ENCODE measurements at regions not wholly inside any gene's neighbourhood (a gene's known extent, or its start where the extent isn't known, plus 50 kb on each side); places are given as distances from the start of the nearest gene placed in this dataset.
A peak's percentile ranks its signal among the peaks of the same experiment; 100 is the strongest.
"Not testable (repeated sequence)": the region's sequence is repeated elsewhere in the genome, so short reads cannot be mapped to it uniquely, and the experiment has no call there.

- H3K27me3 ChIP-seq; H3K36me3 ChIP-seq; H3K4me3 ChIP-seq (ENCODE audit: low read depth, low read length); H3K9me3 ChIP-seq; H3K4me1 ChIP-seq; DNase-seq: not testable (repeated sequence)
These were observed 139.8 kb upstream of the ERV3-1 start for GRCh38 chr7:65146118-65146914.

GRCh38 chr7:65145710-65146109, 139.2 kb upstream of the ERV3-1 start:
- H3K9me3 ChIP-seq; DNase-seq; H3K4me3 ChIP-seq (ENCODE audit: low read depth, low read length); H3K27me3 ChIP-seq; H3K36me3 ChIP-seq; H3K4me1 ChIP-seq: not testable (repeated sequence)

DNA sequence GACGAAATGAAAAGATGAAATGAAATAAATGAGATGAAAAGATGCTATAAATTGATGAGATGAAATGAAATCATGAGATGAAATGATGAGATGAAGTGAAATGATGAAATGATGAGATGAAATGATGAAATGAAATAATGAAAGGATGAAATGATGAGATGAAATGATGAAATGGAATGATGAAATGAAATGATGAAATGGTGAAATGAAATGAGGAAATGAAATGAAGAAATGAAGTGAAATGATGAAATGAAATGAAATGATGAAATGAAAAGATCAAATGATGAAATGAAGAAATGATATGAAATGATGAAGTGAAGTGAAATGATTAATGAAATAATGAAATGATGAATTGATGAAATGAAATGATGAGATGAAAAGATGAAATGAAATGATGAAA, 138.5 kb upstream of the ERV3-1 start:
- not testable (repeated sequence) for DNase-seq; H3K27me3 ChIP-seq; H3K4me1 ChIP-seq; H3K9me3 ChIP-seq; H3K36me3 ChIP-seq; H3K4me3 ChIP-seq (ENCODE audit: low read depth, low read length)

DNA sequence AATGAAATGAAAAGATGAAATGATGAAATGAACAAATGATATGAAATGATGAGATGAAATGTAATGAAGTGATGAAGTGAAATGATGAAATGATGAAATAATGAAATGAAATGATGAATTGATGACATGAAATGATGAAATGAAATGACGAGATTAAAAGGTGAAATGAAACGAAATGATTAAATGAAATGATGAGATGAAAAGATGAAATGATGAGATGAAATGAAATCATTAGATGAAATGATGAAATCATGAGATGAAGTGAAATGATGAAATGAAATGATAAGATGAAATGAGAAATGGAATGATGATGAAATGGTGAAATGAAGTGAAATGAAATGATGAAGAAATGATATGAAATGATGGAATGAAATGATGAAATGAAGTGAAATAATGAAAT, 138.1 kb upstream of the ERV3-1 start:
- not testable (repeated sequence) for DNase-seq; H3K4me3 ChIP-seq (ENCODE audit: low read depth, low read length); H3K36me3 ChIP-seq; H3K4me1 ChIP-seq; H3K27me3 ChIP-seq; H3K9me3 ChIP-seq

DNA sequence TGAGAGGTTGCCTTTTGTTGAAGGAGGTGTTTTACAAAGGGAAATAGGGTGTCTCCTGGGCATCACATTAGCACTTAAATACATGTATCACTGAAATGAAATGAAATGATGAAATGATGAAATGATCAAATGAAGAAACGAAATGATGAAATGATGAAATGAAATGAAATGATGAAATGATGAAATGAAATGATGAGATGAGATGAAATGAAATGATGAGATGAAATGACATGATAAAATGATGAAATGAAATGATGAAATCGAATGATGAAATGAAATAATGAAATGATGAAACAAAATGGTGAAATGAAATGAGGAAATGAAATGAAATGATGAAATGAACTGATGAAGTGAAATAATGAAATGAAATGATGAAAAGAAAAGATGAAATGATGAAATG, 137.6 kb upstream of the ERV3-1 start:
- H3K4me1 ChIP-seq; H3K4me3 ChIP-seq (ENCODE audit: low read depth, low read length); DNase-seq; H3K36me3 ChIP-seq; H3K9me3 ChIP-seq; H3K27me3 ChIP-seq: not testable (repeated sequence)

GRCh38 chr7:65141894-65142293, 135.4 kb upstream of the ERV3-1 start:
- H3K4me1 ChIP-seq; DNase-seq; H3K36me3 ChIP-seq; H3K4me3 ChIP-seq (ENCODE audit: low read depth, low read length); H3K9me3 ChIP-seq; H3K27me3 ChIP-seq: not testable (repeated sequence)

- not testable (repeated sequence) for H3K4me3 ChIP-seq (ENCODE audit: low read depth, low read length); H3K4me1 ChIP-seq; H3K36me3 ChIP-seq; H3K9me3 ChIP-seq; DNase-seq; H3K27me3 ChIP-seq
These were observed 134.9 kb upstream of the ERV3-1 start for GRCh38 chr7:65141405-65141778.

- DNase-seq: peak; percentile 10
- H3K36me3 ChIP-seq, H3K27me3 ChIP-seq, H3K4me1 ChIP-seq, H3K9me3 ChIP-seq: not testable (repeated sequence)
- H3K4me3 ChIP-seq (ENCODE audit: low read depth, low read length): peak overlapping the region; percentile 11; the same call in 1 of the 2 replicates
These were observed 134.3 kb upstream of the ERV3-1 start for GRCh38 chr7:65140543-65141404.

DNA sequence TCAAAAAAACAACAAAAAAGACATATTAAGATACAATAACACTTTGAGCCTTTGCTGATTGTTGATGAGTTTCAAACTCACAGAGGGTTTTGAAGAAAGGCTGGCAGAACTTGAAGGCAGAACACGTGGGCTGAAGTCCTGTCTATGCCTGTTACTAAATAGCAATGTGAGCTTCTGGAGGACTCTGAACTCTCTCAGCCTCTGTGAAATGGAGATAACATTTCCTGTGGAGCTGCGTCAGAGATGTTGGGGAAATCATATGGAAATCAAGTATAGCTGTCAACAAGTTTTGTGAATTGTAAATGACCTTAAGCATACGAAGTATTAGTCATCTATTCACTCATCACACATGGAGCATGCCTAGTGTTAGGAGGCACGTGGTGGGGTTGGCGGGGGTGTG, 130.4 kb upstream of the ERV3-1 start:
- not testable (repeated sequence) for H3K9me3 ChIP-seq; H3K4me1 ChIP-seq; H3K4me3 ChIP-seq (ENCODE audit: low read depth, low read length); H3K36me3 ChIP-seq; H3K27me3 ChIP-seq; DNase-seq

GRCh38 chr7:65133087-65133486, 126.6 kb upstream of the ERV3-1 start:
- H3K36me3 ChIP-seq; H3K4me3 ChIP-seq (ENCODE audit: low read depth, low read length); H3K9me3 ChIP-seq; H3K4me1 ChIP-seq; H3K27me3 ChIP-seq; DNase-seq: not testable (repeated sequence)

- H3K36me3 ChIP-seq; H3K27me3 ChIP-seq; H3K9me3 ChIP-seq; H3K4me3 ChIP-seq (ENCODE audit: low read depth, low read length); DNase-seq; H3K4me1 ChIP-seq: not testable (repeated sequence)
These were observed 125.8 kb upstream of the ERV3-1 start for GRCh38 chr7:65132256-65132655.

DNA sequence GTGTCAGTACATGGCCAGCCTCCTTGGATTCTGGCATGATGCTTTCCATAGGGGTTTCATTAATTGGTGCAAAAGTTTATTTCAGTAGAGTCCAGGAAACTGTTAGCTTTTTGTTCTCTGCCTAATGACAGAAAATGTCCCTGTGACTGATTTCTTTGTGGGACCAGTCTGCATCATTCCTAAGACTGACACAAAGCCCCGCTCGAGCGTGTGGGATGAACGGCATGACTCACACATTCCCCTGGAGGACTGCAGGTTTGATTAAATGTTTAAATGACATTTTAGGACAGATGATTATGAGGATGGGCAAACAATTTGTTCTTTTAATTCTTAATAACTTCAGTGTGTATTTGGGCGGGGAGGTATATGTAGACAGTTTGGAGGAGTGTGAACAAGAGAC, 120.9 kb upstream of the ERV3-1 start:
- not testable (repeated sequence) for H3K4me3 ChIP-seq (ENCODE audit: low read depth, low read length); DNase-seq; H3K36me3 ChIP-seq; H3K9me3 ChIP-seq; H3K4me1 ChIP-seq; H3K27me3 ChIP-seq

- H3K27me3 ChIP-seq; H3K4me3 ChIP-seq (ENCODE audit: low read depth, low read length); H3K4me1 ChIP-seq; H3K9me3 ChIP-seq; DNase-seq; H3K36me3 ChIP-seq: not testable (repeated sequence)
These were observed 118.1 kb upstream of the ERV3-1 start for GRCh38 chr7:65124600-65124999.

- not testable (repeated sequence) for H3K4me3 ChIP-seq (ENCODE audit: low read depth, low read length); H3K36me3 ChIP-seq; H3K4me1 ChIP-seq; H3K27me3 ChIP-seq; H3K9me3 ChIP-seq; DNase-seq
These were observed 99.2 kb upstream of the ERV3-1 start for GRCh38 chr7:65105650-65106203.

DNA sequence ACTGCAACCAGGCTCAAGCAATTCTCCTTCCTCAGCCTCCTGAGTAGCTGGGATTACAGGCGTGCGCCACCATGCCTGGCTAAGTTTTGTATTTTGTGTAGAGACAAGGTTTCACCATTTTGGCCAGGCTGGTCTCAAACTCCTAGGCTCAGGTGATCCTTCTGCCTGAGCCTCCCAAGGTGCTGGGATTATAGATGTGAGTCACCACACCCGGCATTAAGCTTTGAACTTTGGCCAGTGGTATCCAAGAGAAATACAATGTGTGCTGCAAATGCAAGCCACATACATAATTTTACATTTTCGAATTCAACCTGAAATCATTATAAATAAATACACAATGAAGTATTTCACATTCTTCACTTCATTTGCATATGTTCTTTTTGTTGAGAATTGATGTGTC, 94.0 kb upstream of the ERV3-1 start:
- H3K36me3 ChIP-seq; DNase-seq; H3K4me3 ChIP-seq (ENCODE audit: low read depth, low read length); H3K4me1 ChIP-seq; H3K27me3 ChIP-seq; H3K9me3 ChIP-seq: not testable (repeated sequence)

- H3K4me1 ChIP-seq, DNase-seq, H3K27me3 ChIP-seq, H3K36me3 ChIP-seq, H3K9me3 ChIP-seq: not testable (repeated sequence)
- H3K4me3 ChIP-seq (ENCODE audit: low read depth, low read length): peak overlapping the region; percentile 68; the same call in 1 of the 2 replicates
These were observed 75.2 kb upstream of the ERV3-1 start for GRCh38 chr7:65081669-65082055.

Data from BE2C (cell line).